HUES64 (cell line): ENCODE measurements at regions not wholly inside any gene's neighbourhood (a gene's known extent, or its start where the extent isn't known, plus 50 kb on each side); places are given as distances from the start of the nearest gene placed in this dataset.
"Not testable (repeated sequence)": the region's sequence is repeated elsewhere in the genome, so short reads cannot be mapped to it uniquely, and the experiment has no call there.

Experiments used
- H3K27ac ChIP-seq: 2 replicates; pipeline ENCODE4 v1.7.0; 2013; ENCODE audit warnings: low read depth, low read length, inconsistent platforms
- H3K27me3 ChIP-seq: 2 replicates; pipeline ENCODE4 v1.6.1; 2013; ENCODE audit warnings: mild to moderate bottlenecking, low read length; ENCODE audit not compliant: insufficient read depth
- H3K36me3 ChIP-seq: 2 replicates; pipeline ENCODE4 v1.6.1; 2013; ENCODE audit warnings: mild to moderate bottlenecking, low read length; ENCODE audit not compliant: insufficient read depth
- H3K4me1 ChIP-seq: 2 replicates; pipeline ENCODE4 v1.6.1; 2013; ENCODE audit warnings: mild to moderate bottlenecking, low read length, moderate library complexity; ENCODE audit not compliant: insufficient read depth
- H3K4me3 ChIP-seq: 2 replicates; pipeline ENCODE4 v1.5.1; 2013; ENCODE audit warnings: mild to moderate bottlenecking, low read length, moderate library complexity
- H3K9ac ChIP-seq: 2 replicates; pipeline ENCODE4 v1.6.1; 2013; ENCODE audit warnings: mild to moderate bottlenecking, low read depth, low read length
- H3K9me3 ChIP-seq: 2 replicates; pipeline ENCODE4 v1.6.1; 2013; ENCODE audit warnings: low read depth, low read length; ENCODE audit not compliant: insufficient read depth
- WGBS: fragments of 150-250, 120-280 bp; methylation state at CpG from one replicate; pipeline ENCODE4 v1.1.7; 2013; ENCODE audit warnings: missing lambda C conversion rate; 5-methylcytosine and 5-hydroxymethylcytosine counted together

DNA sequence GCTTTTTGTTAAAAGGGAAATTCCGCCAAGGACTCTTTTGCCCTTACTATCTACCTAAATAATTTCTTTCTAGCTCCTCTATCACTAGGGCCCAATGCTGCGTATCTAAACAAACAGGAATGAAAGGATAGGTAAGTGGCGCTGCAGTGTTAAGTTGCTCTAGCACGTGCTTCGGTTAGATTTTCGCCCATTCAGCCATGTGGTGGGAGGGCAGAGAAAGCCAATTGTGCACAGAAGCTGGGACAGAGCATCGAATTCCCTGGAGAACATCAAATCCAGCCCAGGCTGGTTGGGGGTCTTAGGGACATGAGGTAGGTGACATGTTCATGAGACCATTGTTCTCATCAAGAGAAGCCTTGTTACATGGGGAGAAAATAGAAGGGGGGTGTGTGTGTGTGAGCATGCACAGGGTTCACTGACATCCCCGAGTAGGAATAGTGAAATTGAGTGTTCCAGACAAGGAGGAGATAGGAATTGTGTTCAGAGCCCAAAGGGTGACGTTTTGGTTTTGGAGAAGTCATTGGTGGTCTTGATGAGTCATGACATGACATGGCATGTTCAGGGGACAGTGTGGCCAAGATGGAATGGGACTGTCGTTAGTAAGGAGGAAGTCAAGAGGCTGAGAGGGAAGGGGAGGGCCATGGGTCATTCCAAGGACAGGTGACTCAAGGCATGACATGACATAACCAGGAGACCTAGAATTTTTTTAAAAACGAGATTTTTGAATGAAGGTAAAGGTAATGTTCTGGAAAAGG lies 107.1 kb downstream of the TLR5 start:
- Histone ChIP-seq H3K9ac (no peak overlapping the region), H3K27ac (no peak overlapping the region), H3K4me1 (peaks cover 30% of the 10 kb centered on the region), H3K36me3 (no peaks in the 10 kb centered on the region), H3K4me3 (no peak overlapping the region), H3K9me3 (no peaks in the 10 kb centered on the region), H3K27me3 (no peaks in the 10 kb centered on the region)
- WGBS, result 74% methylated on average over 10 of the region's 11 CpGs

DNA sequence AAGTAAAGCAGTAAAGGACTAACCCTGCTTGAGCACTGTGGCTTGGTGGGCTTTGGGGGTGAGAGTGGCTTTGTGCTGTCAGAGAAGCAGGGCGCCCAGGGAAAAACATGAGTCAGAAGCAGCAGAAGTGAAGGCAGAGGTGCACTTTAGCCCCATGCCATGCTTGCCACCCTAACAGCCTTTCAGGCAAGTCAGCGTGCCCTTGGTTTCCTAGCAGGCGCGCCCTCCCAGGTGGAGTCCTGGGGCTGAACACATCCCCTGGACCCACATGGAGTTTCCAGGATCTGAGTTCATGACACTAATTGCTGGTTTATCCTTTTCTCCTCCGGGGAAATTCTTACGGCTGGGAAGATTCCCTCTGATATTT lies 106.6 kb downstream of the TLR5 start:
- H3K4me1 ChIP-seq, result peaks cover 30% of the 10 kb centered on the region
- 98% methylated on average over 6 of the region's 6 CpGs for WGBS
- no peaks in the 10 kb centered on the region for H3K36me3 ChIP-seq
- H3K27ac ChIP-seq, result no peak overlapping the region
- no peak overlapping the region for H3K4me3 ChIP-seq
- H3K9me3 ChIP-seq, result no peaks in the 10 kb centered on the region
- no peak overlapping the region for H3K9ac ChIP-seq
- no peaks in the 10 kb centered on the region for H3K27me3 ChIP-seq

DNA sequence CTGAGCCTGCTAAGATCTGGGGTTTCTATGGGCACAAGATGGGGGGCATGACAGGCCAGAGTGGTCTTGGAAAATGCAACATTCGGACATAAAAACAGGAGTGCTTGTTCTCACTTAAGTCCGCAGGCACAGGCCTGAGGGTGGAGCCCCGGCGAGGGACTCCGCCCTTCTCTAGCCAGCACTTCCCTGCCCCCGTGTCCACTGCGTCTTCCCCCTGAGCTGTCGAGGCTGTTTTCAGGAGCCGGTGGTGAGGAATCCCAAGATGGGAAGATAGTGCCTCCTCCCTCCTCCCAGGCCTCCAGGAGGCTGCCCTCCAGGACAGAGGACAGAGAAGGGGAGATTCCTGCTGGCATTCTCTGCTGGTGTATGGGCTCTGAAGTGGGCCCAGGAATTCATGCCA lies 105.2 kb downstream of the TLR5 start:
- H3K9me3 ChIP-seq, result no peaks in the 10 kb centered on the region

DNA sequence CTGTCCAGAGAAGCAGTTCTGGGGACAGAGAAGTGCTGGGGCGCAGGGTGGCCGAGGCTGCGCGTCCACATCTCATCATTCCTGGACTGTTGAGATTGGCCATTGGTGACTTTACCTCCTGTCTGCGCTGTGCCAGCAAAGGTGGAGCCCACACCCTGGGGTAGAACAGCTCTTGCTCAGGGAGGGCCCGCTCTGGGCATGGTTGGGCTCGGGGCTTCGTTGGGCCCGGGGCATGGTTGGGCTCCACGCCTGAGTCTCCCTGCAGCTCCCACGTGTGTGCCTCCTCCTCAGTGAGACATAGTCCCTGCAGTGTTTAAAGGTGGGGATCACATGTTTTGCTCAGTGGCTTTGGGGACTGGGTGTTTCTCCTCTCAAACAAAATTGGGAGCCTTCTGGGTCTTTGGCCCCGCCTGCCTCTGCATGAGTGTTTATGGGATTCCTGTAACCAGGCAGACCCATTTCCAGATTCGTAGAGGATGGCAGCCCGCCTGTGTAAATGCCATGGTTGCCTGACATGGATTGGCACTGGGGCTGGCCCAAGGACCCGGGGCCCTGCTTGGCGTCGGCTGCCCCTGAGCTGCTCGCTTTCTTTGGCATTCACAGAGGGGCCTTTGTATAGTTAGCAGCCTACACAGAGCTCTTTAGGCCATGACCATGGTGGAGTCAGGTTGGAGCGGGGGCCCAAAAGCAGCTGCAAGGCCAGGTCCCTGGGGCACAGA lies 104.6 kb downstream of the TLR5 start:
- WGBS, result 94% methylated on average over 19 of the region's 19 CpGs
- no peaks in the 10 kb centered on the region for H3K27me3 ChIP-seq
- H3K9me3 ChIP-seq, result no peaks in the 10 kb centered on the region
- no peak overlapping the region for H3K9ac ChIP-seq
- no peak overlapping the region for H3K27ac ChIP-seq
- no peaks in the 10 kb centered on the region for H3K36me3 ChIP-seq
- peaks cover 14% of the 10 kb centered on the region for H3K4me1 ChIP-seq
- no peak overlapping the region for H3K4me3 ChIP-seq

More for the DNA sequence above, 105.2 kb downstream of the TLR5 start:
- no peak overlapping the region for H3K9ac ChIP-seq
- H3K27ac ChIP-seq, result no peak overlapping the region
- WGBS, result 72% methylated on average over 9 of the region's 9 CpGs
- peaks cover 20% of the 10 kb centered on the region for H3K4me1 ChIP-seq
- H3K4me3 ChIP-seq, result no peak overlapping the region
- H3K36me3 ChIP-seq, result no peaks in the 10 kb centered on the region
- no peaks in the 10 kb centered on the region for H3K27me3 ChIP-seq

DNA sequence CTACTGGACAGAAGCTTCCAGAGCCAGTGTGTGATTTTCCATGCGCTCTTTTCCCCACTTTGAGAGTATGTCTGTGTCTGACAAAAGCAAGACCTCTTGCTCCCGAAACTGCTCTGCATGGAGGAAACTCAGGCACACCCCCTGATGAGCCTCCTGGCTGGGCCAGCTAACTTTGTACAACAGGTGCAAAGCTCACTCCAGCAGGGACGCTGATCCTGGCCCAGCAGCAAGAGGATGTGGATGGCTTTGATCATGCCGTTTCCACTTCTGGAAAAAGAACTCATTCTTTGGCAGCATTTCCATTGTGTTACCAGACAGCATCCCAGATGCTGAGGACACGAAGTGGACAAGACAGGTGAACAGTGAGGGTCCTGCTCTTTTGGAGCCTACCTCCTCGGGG lies 103.1 kb downstream of the TLR5 start:
- Histone ChIP-seq H3K4me1 (peaks cover 8% of the 10 kb centered on the region; the same call in 1 of the 2 replicates), H3K9me3 (peaks cover 2% of the 10 kb centered on the region; the same call in 1 of the 2 replicates), H3K27me3 (no peaks in the 10 kb centered on the region), H3K27ac (no peak overlapping the region), H3K9ac (no peak overlapping the region), H3K4me3 (no peak overlapping the region), H3K36me3 (no peaks in the 10 kb centered on the region)
- WGBS, result 93% methylated on average over 6 of the region's 6 CpGs

DNA sequence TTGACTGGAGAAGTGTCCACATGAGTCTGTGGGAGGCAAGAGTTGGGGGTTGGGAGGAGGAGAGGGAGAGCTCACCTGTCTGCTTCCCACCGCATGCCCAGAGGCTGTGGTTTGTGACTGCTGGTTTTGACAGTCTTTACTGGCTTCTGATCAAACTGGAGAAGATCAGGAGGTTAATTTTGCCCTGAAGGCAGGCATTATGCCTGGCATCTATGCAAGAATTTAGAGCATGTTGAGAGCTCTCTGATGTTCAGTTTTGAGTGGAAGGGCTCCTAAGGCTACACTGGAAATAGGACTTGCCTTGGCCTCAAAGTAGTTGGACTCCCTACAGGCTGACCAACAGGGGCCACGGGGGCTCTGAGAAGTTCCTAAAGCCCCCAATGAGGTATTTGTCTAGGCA lies 101.6 kb downstream of the TLR5 start:
- Histone ChIP-seq H3K27me3 (no peaks in the 10 kb centered on the region), H3K27ac (no peak overlapping the region), H3K36me3 (no peaks in the 10 kb centered on the region), H3K4me3 (no peak overlapping the region), H3K4me1 (peaks cover 8% of the 10 kb centered on the region; the same call in 1 of the 2 replicates), H3K9me3 (peaks cover 15% of the 10 kb centered on the region; the same call in 1 of the 2 replicates), H3K9ac (no peak overlapping the region)
- 66% methylated on average over 2 of the region's 2 CpGs for WGBS

DNA sequence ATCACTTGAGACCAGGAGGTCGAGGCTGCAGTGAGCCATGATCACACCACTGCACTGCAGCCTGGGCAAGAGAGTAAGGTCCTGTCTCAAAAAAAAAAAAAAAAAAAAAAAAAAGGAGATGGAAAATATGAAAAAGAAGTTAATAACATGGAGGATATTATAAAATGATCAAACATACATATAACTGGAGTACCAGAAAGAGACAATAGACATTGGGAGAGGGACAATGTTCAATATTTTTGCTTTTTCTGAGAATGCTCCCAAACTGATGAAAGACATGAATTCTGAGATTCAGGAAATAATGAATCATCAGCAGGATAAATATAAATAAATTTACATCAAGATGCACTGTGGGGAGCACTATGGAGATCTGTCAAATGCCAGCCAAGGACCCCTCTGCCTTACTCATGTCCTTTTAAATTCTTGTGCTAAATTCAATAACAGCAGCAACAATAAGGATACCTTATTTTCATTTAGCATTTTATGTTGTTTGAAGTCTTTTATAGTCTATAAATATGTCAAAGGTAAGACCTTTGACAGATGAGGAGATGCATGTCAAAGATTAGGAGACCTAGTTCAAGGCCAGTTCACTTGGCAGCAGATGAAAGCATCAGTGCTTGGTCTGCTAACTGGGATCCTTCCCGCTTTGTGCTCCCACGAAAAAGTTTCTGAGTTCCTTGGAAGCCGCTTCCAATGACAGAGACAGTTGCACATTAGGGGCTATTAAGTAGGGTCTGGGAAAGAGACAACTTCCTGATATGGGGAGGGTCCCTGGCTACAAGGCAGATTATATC lies 97.7 kb downstream of the TLR5 start:
- Histone ChIP-seq H3K9ac (no peak overlapping the region), H3K36me3 (peaks cover 20% of the 10 kb centered on the region), H3K27me3 (no peaks in the 10 kb centered on the region), H3K4me1 (peaks cover 8% of the 10 kb centered on the region; the same call in 1 of the 2 replicates), H3K9me3 (peaks cover 22% of the 10 kb centered on the region; the same call in 1 of the 2 replicates), H3K27ac (no peak overlapping the region), H3K4me3 (no peak overlapping the region)
- WGBS, result 86% methylated on average over 4 of the region's 4 CpGs

DNA sequence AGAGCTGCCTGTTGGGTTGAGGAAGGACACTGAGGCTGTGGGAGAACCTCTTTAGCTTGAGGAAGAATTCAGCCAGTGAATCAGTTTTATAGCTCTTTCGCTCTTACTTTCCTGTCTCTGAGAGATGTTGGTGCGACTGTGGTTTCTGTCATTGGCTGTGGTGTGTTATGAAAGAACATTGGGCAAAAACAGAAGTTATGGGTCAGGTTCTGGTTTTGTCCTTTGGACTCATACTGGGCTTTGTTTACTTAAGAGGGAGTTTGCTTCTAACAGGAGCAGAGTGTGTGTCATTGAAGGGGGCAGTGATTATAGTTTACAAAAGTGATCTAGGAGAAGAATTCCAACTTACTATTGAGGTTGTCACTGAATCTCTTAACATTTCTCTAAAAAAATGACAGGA lies 97.0 kb downstream of the TLR5 start:
- no peak overlapping the region for H3K4me3 ChIP-seq
- peaks cover 24% of the 10 kb centered on the region for H3K36me3 ChIP-seq
- H3K9me3 ChIP-seq, result peaks cover 22% of the 10 kb centered on the region; the same call in 1 of the 2 replicates
- H3K27me3 ChIP-seq, result no peaks in the 10 kb centered on the region
- peaks cover 6% of the 10 kb centered on the region; the same call in 1 of the 2 replicates for H3K4me1 ChIP-seq
- no peak overlapping the region for H3K9ac ChIP-seq
- 97% methylated on average over 2 of the region's 2 CpGs for WGBS
- H3K27ac ChIP-seq, result no peak overlapping the region

DNA sequence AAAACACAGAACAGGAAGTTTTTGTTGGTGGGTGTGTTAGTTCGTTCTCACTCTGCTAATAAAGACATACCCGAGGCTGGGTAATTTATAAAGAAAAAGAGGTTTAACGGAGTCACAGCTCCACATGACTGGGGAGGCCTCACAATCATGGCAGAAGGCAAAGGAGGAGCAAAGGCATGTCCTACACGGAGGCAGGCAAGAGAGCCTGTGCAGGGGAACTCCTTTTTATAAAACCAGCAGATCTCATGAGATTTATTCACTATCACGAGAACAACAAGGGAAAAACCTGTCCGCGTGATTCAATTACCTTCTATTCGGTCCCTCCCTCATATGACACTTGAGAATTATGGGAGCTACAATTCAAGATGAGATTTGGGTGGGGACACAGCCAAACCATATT lies 96.6 kb downstream of the TLR5 start:
- Histone ChIP-seq H3K9me3 (peaks cover 22% of the 10 kb centered on the region; the same call in 1 of the 2 replicates), H3K36me3 (peaks cover 24% of the 10 kb centered on the region)
- WGBS, result 94% methylated on average over 8 of the region's 8 CpGs
- H3K27me3 ChIP-seq, H3K27ac ChIP-seq, H3K4me3 ChIP-seq, H3K9ac ChIP-seq, H3K4me1 ChIP-seq: not testable (repeated sequence)

DNA sequence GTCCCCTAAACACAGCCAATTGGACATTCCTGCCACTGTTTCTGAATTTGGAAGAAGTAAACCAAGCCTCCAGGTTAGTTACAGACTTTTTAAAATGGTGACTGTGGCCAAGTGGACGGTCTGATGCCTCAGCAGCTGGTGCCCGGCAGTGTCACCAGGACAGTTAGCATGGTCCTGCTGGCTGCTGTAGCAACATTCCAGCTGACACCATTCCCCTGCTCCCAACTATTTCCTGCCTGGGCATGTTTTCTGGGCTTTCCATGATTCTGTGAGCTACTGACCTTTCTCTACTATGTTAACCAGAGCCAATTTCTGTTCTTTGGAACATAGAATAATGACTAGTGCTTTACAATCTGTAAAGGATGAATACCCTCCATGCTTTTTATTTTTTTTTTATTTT lies 95.0 kb downstream of the TLR5 start:
- peaks cover 24% of the 10 kb centered on the region for H3K36me3 ChIP-seq
- H3K9ac ChIP-seq, result no peak overlapping the region
- WGBS, result 97% methylated on average over 2 of the region's 2 CpGs
- H3K4me3 ChIP-seq, result no peak overlapping the region
- no peaks in the 10 kb centered on the region for H3K27me3 ChIP-seq
- no peaks in the 10 kb centered on the region for H3K4me1 ChIP-seq
- no peak overlapping the region for H3K27ac ChIP-seq
- peaks cover 22% of the 10 kb centered on the region; the same call in 1 of the 2 replicates for H3K9me3 ChIP-seq

DNA sequence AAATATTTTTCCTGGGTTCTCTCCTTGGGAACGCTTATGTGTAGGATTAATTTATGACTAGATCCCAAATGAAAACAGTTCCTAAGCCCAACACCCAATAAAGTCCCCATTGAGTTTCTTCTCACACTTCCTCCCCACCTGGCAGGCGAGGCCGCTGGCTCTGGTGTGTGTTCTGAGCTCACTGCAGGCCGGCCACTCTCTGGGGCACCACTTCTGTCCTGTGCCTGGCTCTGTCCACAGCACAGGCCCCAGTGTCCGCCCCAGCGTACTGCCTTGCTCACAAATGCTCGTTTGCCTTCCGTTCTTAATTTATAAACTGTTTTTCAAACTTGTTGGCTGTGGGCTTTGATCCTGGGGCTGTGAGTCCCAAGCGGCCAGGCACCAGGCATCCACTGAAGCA lies 90.6 kb downstream of the TLR5 start:
- 95% methylated on average over 8 of the region's 9 CpGs for WGBS
- H3K9me3 ChIP-seq, result no peaks in the 10 kb centered on the region
- no peaks in the 10 kb centered on the region for H3K27me3 ChIP-seq

More for the DNA sequence above, 90.6 kb downstream of the TLR5 start:
- Histone ChIP-seq H3K36me3 (peaks cover 17% of the 10 kb centered on the region), H3K4me1 (no peaks in the 10 kb centered on the region), H3K27ac (no peak overlapping the region), H3K4me3 (no peak overlapping the region), H3K9ac (no peak overlapping the region)
